Lung (tissue), 11 donors: ENCODE measurements at regions not wholly inside any gene's neighbourhood (a gene's known extent, or its start where the extent isn't known, plus 50 kb on each side); places are given as distances from the start of the nearest gene placed in this dataset.

Experiments used
- ATAC-seq: fragments of 200-7000 bp; cut with Tn5 transposase; one replicate; pipeline ENCODE4 v1.9.1; 2020; ENCODE audit warnings: moderate number of reproducible peaks; ENCODE audit not compliant: insufficient read depth, low FRiP score
- DNase-seq, 3 donors: peaks; one replicate each; pipeline ENCODE4 v3.0.0-alpha.2; 2013 to 2017
- H3K27ac ChIP-seq, 2 donors: one replicate each; pipeline ENCODE4 v1.5.1; 2013; ENCODE audit warnings: mild to moderate bottlenecking in 2 of 2, moderate library complexity in 2 of 2, control low read depth in 1 of 2, inconsistent platforms in 1 of 2, low read depth in 1 of 2, low read length in 1 of 2
- H3K27me3 ChIP-seq, 3 donors: one replicate each; pipeline ENCODE4 v1.5.1; 2013; ENCODE audit warnings: low read length in 2 of 3; ENCODE audit not compliant: control insufficient read depth in 3 of 3, insufficient read depth in 3 of 3
- H3K36me3 ChIP-seq, 4 donors: one replicate each; pipeline ENCODE4 v1.5.1; 2013; ENCODE audit warnings: low read length in 4 of 4, mild to moderate bottlenecking in 1 of 4, moderate library complexity in 1 of 4; ENCODE audit not compliant: control insufficient read depth in 4 of 4, insufficient read depth in 4 of 4
- H3K4me1 ChIP-seq, 5 donors: one replicate each; pipeline ENCODE4 v1.5.1; 2013; ENCODE audit warnings: low read length in 5 of 5, mild to moderate bottlenecking in 2 of 5, moderate library complexity in 1 of 5; ENCODE audit not compliant: control insufficient read depth in 5 of 5, insufficient read depth in 5 of 5
- H3K4me3 ChIP-seq: one replicate; pipeline ENCODE4 v1.5.1; 2013; ENCODE audit warnings: mild to moderate bottlenecking, control low read depth, moderate library complexity
- H3K9ac ChIP-seq, 2 donors: one replicate each; pipeline ENCODE4 v1.5.1; 2013; ENCODE audit warnings: low read length in 2 of 2, control low read depth in 1 of 2; ENCODE audit not compliant: insufficient read depth in 1 of 2
- H3K9me3 ChIP-seq, 4 donors: one replicate each; pipeline ENCODE4 v1.5.1; 2013; ENCODE audit warnings: low read length in 3 of 4, mild to moderate bottlenecking in 1 of 4, moderate library complexity in 1 of 4; ENCODE audit not compliant: control insufficient read depth in 4 of 4, insufficient read depth in 3 of 4
- CTCF ChIP-seq: IDR thresholded peaks from 2 replicates; pipeline ENCODE4 v1.5.1; 2012; ENCODE audit warnings: mild to moderate bottlenecking; ENCODE audit errors: control extremely low read depth, extremely low read depth
- WGBS, 2 donors: extraction: QIAGEN DNeasy Blood & Tissue Kit; methylation state at CpG; one replicate each; pipeline ENCODE4 v1.1.7; 2013; 5-methylcytosine and 5-hydroxymethylcytosine counted together
- donor health status: control.
- donor health status: control.
- donor health status: Bipolar disorder and iron deficiency.
- donor health status: healthy.
- donor health status: DM: yes; HTN: yes; CAD: no.

- ATAC-seq, result no peak
- Histone ChIP-seq H3K27ac (no peak overlapping the region), H3K36me3 (no peaks in the 10 kb centered on the region), H3K4me3 (no peak overlapping the region), H3K9ac (no peak overlapping the region), H3K9me3 (peaks cover 0 to 3% (median 0%) of the 10 kb centered on the region in 4 donors), H3K27me3 (no peaks in the 10 kb centered on the region), H3K4me1 (no peaks in the 10 kb centered on the region)
- WGBS, 2 donors, result 92 to 94% methylated on average over 5 of the region's 5 CpGs
- DNase-seq, result no peak
- TF ChIP-seq CTCF, result no peak
Measured at GRCh38 chr6:19731282-19731681, 105.9 kb upstream of the ID4 start.

- Histone ChIP-seq H3K4me1 (no peaks in the 10 kb centered on the region), H3K4me3 (no peak overlapping the region), H3K36me3 (no peaks in the 10 kb centered on the region), H3K27ac (no peak overlapping the region), H3K9ac (no peak overlapping the region), H3K27me3 (no peaks in the 10 kb centered on the region), H3K9me3 (no peaks in the 10 kb centered on the region)
- TF ChIP-seq CTCF, result no peak
- ATAC-seq (no peak), DNase-seq (no peak)
- WGBS, 2 donors, result 88 to 91% methylated on average over 15 of the region's 15 CpGs
Measured at GRCh38 chr6:19734061-19734460, 103.1 kb upstream of the ID4 start.

- Histone ChIP-seq H3K36me3 (no peaks in the 10 kb centered on the region), H3K4me1 (no peaks in the 10 kb centered on the region), H3K27me3 (no peaks in the 10 kb centered on the region), H3K4me3 (no peak overlapping the region), H3K27ac (no peak overlapping the region), H3K9me3 (no peaks in the 10 kb centered on the region), H3K9ac (no peak overlapping the region)
- TF ChIP-seq CTCF, result no peak
- WGBS, 2 donors, result 82 to 88% methylated on average over 2 of the region's 2 CpGs
- DNase-seq (no peak), ATAC-seq (no peak)
Measured at GRCh38 chr6:19734519-19734918, 102.7 kb upstream of the ID4 start.

- no peak for TF ChIP-seq CTCF
- ATAC-seq (no peak), DNase-seq (no peak)
- Histone ChIP-seq H3K27me3 (no peaks in the 10 kb centered on the region), H3K9ac (no peak overlapping the region), H3K4me1 (no peaks in the 10 kb centered on the region), H3K4me3 (no peak overlapping the region), H3K36me3 (no peaks in the 10 kb centered on the region), H3K9me3 (no peaks in the 10 kb centered on the region), H3K27ac (no peak overlapping the region)
- WGBS, 2 donors, result 90 to 92% methylated on average over 4 of the region's 4 CpGs
Measured at GRCh38 chr6:19736066-19736465, 101.1 kb upstream of the ID4 start.
